Body of pancreas (tissue), 4 donors: ENCODE measurements at regions not wholly inside any gene's neighbourhood (a gene's known extent, or its start where the extent isn't known, plus 50 kb on each side); places are given as distances from the start of the nearest gene placed in this dataset.

Source experiments
- CTCF ChIP-seq, 7 experiments: fragments of 450-650 bp in 4 of 7; fragments of 200-600 bp in 3 of 7; sonication (generic) in 3 of 7; IDR thresholded peaks; one replicate each; pipeline ENCODE4 v1.5.1; 2016 to 2019; ENCODE audit warnings: antibody characterized with exemption in 7 of 7
- POLR2A ChIP-seq, 3 donors: fragments of 450-650 bp; IDR thresholded peaks; one replicate each; pipeline ENCODE4 v1.6.1; 2016; ENCODE audit warnings: antibody characterized with exemption in 3 of 3, mild to moderate bottlenecking in 2 of 3

GRCh38 chr14:26873362-26873960 lies 275.6 kb upstream of the NOVA1 start:
- TF ChIP-seq CTCF (IDR thresholded peaks at IDR 0.05) = no peak
- no peak for TF ChIP-seq POLR2A (IDR thresholded peaks at IDR 0.05)
